ENCODE measurements at regions not wholly inside any gene's neighbourhood (a gene's known extent, or its start where the extent isn't known, plus 50 kb on each side); places are given as distances from the start of the nearest gene placed in this dataset.

- TF ChIP-seq, protein P1, sequence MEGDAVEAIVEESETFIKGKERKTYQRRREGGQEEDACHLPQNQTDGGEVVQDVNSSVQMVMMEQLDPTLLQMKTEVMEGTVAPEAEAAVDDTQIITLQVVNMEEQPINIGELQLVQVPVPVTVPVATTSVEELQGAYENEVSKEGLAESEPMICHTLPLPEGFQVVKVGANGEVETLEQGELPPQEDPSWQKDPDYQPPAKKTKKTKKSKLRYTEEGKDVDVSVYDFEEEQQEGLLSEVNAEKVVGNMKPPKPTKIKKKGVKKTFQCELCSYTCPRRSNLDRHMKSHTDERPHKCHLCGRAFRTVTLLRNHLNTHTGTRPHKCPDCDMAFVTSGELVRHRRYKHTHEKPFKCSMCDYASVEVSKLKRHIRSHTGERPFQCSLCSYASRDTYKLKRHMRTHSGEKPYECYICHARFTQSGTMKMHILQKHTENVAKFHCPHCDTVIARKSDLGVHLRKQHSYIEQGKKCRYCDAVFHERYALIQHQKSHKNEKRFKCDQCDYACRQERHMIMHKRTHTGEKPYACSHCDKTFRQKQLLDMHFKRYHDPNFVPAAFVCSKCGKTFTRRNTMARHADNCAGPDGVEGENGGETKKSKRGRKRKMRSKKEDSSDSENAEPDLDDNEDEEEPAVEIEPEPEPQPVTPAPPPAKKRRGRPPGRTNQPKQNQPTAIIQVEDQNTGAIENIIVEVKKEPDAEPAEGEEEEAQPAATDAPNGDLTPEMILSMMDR (conservative IDR thresholded peaks at IDR 0.05 in 1 of 2, IDR thresholded peaks at IDR 0.05 in 1 of 2; ENCODE audit: extremely low read depth in 1 of 2, insufficient read depth in 1 of 2, low read depth in 1 of 2, low read length in 2 of 2) = no peak
- no peak for TF ChIP-seq EZH2 (IDR thresholded peaks at IDR 0.05; ENCODE audit: borderline replicate concordance, low read length)
Observed at GRCh38 chr2:5756272-5756671, 64.1 kb downstream of the SOX11 start.
